GM19035 (cell line): ENCODE measurements at regions not wholly inside any gene's neighbourhood (a gene's known extent, or its start where the extent isn't known, plus 50 kb on each side); places are given as distances from the start of the nearest gene placed in this dataset.

Source experiments
- ATAC-seq: cut with Tn5 transposase; IDR thresholded peaks from one replicate; pipeline ENCODE4 v1.9.1; 2021; ENCODE audit not compliant: unreplicated experiment

GRCh38 chr10:31586723-31587638, 268.0 kb downstream of the ZEB1 start:
- no peak for ATAC-seq

- no peak for ATAC-seq
These were observed 265.9 kb downstream of the ZEB1 start for GRCh38 chr10:31584876-31585275.

GRCh38 chr10:31584098-31584631, 265.1 kb downstream of the ZEB1 start:
- no peak for ATAC-seq

- ATAC-seq, result no peak
These were observed 264.3 kb downstream of the ZEB1 start for GRCh38 chr10:31583293-31583692.

- peak; percentile 7 for ATAC-seq
These were observed 263.5 kb downstream of the ZEB1 start for GRCh38 chr10:31582365-31583052.

- ATAC-seq, result peak; percentile 93
These were observed 262.8 kb downstream of the ZEB1 start for GRCh38 chr10:31581741-31582323.

- no peak for ATAC-seq
These were observed 261.6 kb downstream of the ZEB1 start for GRCh38 chr10:31580646-31581045.
